ENCODE measurements at regions not wholly inside any gene's neighbourhood (a gene's known extent, or its start where the extent isn't known, plus 50 kb on each side); places are given as distances from the start of the nearest gene placed in this dataset.
A peak's percentile ranks its signal among the peaks of the same experiment; 100 is the strongest.

DNA sequence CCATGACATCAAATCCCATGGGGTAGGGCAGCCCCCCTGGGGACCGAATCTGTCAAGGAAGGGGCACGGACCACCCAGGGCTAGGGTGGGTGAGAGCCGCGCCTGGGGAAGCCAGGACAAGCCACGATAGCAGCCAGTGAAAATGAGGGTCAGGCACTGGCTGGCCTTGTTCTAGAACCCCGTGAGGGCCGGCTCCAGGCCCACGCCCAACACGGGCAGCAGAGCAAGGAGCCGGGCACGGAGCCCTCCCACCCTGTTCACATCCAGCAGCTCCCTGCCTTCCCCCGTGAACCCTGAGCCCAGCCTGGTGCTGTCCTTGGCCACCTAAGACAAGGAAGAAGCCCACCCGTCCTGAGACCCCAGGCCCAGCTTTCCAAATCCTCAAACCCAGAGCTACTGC, 256.7 kb downstream of the PARN start:
- ATAC-seq = no peak
- Histone ChIP-seq H3K36me3 (ENCODE audit: control insufficient read depth, insufficient read depth, low read length) (no peaks in the 10 kb centered on the region), H2AFZ (ENCODE audit: low read depth, low read length) (no peak overlapping the region), H3K4me2 (ENCODE audit: insufficient read depth, low read length) (no peak overlapping the region), H3K27me3 (ENCODE audit: control insufficient read depth in 2 of 2, insufficient read depth in 2 of 2, low read length in 2 of 2) (peaks cover 7 to 26% of the 10 kb centered on the region in 2 experiments; a peak in 3 of 5 replicates), H3K79me2 (ENCODE audit: control insufficient read depth, insufficient read depth, low read length) (no peaks in the 10 kb centered on the region), H3K27ac (ENCODE audit: extremely low read depth, low read depth, low read length) (no peak overlapping the region), H3K9ac (ENCODE audit: insufficient read depth in 1 of 2, low read depth in 2 of 2, low read length in 2 of 2) (peak overlapping the region in 1 of 2 experiments; percentile 74; a peak in 2 of 4 replicates), H3K4me3 (no peak overlapping the region), H3K4me1 (replicated peaks in 1 of 2; ENCODE audit: control insufficient read depth in 2 of 2, insufficient read depth in 2 of 2, low read length in 2 of 2) (peaks cover 4 to 13% of the 10 kb centered on the region in 2 experiments), H4K20me1 (replicated peaks; ENCODE audit: control insufficient read depth, insufficient read depth, low read length) (0 out of 2 replicates have a peak, but pooled peaks cover 3% of the 10 kb centered on the region), H3K9me3 (replicated peaks; ENCODE audit: control insufficient read depth, insufficient read depth, low read depth, low read length) (no peaks in the 10 kb centered on the region), H3K9me1 (ENCODE audit: control insufficient read depth, insufficient read depth, low read length) (no peaks in the 10 kb centered on the region)
- BruUV-seq (replicated peaks) = no TSS peak
- ChIA-PET CTCF (ENCODE audit: low intra/inter-chr PET ratio) (no interaction called here), POLR2A (interaction anchor here (0.9 to 1.1 kb wide), 2 partner anchors 13 to 45 kb away, joined by 4 to 5 read pairs; no protein-coding TSS in a partner anchor)
- intact Hi-C loops (cut with micrococcal nuclease) (loop anchor here (10.0 kb wide), 1 partner anchor 151 kb away; no protein-coding TSS in a partner anchor), in situ Hi-C loops (cut with MboI) (no loop called here)
- FAIRE-seq = no peak
- WGBS (ENCODE audit: insufficient coverage, low coverage, missing lambda C conversion rate) = 27% methylated on average over 9 of the region's 13 CpGs
- DNase-seq (ENCODE audit: extremely low read depth in 1 of 4, low spot score in 3 of 4) = no peak
- no peak for TF ChIP-seq KDM2B (CRISPR knock-in tag; IDR thresholded peaks at IDR 0.05)
- TF ChIP-seq, protein P1, sequence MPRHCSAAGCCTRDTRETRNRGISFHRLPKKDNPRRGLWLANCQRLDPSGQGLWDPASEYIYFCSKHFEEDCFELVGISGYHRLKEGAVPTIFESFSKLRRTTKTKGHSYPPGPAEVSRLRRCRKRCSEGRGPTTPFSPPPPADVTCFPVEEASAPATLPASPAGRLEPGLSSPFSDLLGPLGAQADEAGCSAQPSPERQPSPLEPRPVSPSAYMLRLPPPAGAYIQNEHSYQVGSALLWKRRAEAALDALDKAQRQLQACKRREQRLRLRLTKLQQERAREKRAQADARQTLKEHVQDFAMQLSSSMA (CRISPR knock-in tag; IDR thresholded peaks at IDR 0.05) = no peak
- TF ChIP-seq, protein P2, sequence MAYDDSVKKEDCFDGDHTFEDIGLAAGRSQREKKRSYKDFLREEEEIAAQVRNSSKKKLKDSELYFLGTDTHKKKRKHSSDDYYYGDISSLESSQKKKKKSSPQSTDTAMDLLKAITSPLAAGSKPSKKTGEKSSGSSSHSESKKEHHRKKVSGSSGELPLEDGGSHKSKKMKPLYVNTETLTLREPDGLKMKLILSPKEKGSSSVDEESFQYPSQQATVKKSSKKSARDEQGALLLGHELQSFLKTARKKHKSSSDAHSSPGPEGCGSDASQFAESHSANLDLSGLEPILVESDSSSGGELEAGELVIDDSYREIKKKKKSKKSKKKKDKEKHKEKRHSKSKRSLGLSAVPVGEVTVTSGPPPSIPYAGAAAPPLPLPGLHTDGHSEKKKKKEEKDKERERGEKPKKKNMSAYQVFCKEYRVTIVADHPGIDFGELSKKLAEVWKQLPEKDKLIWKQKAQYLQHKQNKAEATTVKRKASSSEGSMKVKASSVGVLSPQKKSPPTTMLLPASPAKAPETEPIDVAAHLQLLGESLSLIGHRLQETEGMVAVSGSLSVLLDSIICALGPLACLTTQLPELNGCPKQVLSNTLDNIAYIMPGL (CRISPR knock-in tag; IDR thresholded peaks at IDR 0.05) = no peak
- no peak for TF ChIP-seq ZNF124 (CRISPR knock-in tag; IDR thresholded peaks at IDR 0.05)
- no peak for TF ChIP-seq ETV5 (CRISPR knock-in tag; IDR thresholded peaks at IDR 0.05; ENCODE audit: low read depth)
- TF ChIP-seq ZBTB7A (IDR thresholded peaks at IDR 0.05; ENCODE audit: borderline replicate concordance, control insufficient read depth, low read depth, low read length) = no peak
- no peak for TF ChIP-seq SRF (CRISPR knock-in tag; IDR thresholded peaks at IDR 0.05)
- no peak for TF ChIP-seq NBN (IDR thresholded peaks at IDR 0.05; ENCODE audit: low read depth)
- TF ChIP-seq RAD51 (IDR thresholded peaks at IDR 0.05; ENCODE audit: borderline replicate concordance, low read depth) = no peak
- TF ChIP-seq THRB (CRISPR knock-in tag; conservative IDR thresholded peaks at IDR 0.05) = no peak
- no peak for TF ChIP-seq ZBTB12 (CRISPR knock-in tag; IDR thresholded peaks at IDR 0.05)
